GM18508 (cell line): ENCODE measurements at regions not wholly inside any gene's neighbourhood (a gene's known extent, or its start where the extent isn't known, plus 50 kb on each side); places are given as distances from the start of the nearest gene placed in this dataset.

Experiments
- ATAC-seq: cut with Tn5 transposase; IDR thresholded peaks from one replicate; pipeline ENCODE4 v1.9.1; 2021; ENCODE audit warnings: moderate number of reproducible peaks; ENCODE audit not compliant: insufficient read depth, unreplicated experiment

- ATAC-seq = no peak
These were observed 131.5 kb upstream of the TNC start for GRCh38 chr9:115249488-115249887.

DNA sequence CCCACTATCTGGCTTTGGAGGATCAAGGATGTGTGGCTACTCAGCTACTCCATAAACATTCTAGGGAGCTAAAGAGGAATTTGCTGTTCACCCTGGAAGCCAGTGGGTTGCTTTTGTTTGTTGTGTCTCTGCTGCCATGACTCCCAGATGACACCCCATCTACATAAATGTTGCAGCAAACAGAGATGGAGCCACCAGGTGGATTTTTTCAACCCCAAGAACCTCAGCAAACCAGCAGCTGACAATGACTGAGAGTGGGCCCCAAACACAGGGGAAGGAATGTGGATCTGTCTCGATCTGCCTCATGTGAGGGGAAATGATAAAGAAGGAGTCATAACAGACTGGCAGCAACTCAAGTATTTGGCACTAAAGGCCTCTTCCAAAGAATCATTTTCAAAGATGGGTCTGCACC, 132.7 kb upstream of the TNC start:
- no peak for ATAC-seq

DNA sequence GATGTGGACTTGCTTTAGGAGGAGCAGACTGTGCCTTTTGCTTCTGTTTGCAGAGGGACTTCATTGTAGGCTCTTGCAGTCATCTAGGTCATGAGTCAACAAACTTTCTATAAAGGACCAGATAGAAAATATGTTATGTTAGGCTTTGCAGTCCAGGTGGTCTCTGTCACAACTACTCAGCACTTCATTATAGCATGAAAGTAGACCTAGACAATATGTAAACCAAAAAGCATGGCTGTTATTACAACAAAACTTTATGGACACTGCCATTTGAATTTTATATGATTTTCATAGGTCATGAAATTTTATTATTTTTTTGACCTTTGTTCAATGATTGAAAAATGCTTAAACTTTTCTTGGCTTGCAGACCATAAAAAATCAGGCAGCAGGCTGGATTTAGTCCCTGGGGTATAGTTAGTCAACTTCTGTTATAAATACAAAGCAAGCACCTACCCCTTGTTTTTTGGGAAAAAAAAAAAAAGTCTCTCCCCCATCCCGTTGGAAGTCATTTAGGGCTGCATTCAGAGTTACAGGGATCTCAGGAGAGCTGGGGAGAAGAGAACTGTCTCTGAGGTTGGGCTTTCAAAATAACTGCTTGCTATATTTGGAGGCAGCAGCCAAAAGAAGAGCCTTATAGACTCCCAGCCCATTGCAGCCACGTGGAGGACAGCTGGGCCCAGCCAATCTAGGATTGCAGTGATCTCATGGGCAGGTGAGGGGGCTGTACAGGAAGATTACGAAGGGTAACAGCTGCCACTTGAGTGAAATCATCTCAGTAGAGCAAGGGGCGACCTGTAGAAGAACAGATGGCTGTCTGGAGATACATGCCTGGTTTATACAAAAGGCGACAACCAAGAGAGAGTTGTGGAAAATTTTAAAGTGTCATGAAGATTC, 136.6 kb upstream of the TNC start:
- no peak for ATAC-seq

- no peak for ATAC-seq
These were observed 143.7 kb upstream of the TNC start for GRCh38 chr9:115261656-115262081.

GRCh38 chr9:115262477-115262876, 144.5 kb upstream of the TNC start:
- no peak for ATAC-seq

GRCh38 chr9:115262952-115263351, 145.0 kb upstream of the TNC start:
- no peak for ATAC-seq

DNA sequence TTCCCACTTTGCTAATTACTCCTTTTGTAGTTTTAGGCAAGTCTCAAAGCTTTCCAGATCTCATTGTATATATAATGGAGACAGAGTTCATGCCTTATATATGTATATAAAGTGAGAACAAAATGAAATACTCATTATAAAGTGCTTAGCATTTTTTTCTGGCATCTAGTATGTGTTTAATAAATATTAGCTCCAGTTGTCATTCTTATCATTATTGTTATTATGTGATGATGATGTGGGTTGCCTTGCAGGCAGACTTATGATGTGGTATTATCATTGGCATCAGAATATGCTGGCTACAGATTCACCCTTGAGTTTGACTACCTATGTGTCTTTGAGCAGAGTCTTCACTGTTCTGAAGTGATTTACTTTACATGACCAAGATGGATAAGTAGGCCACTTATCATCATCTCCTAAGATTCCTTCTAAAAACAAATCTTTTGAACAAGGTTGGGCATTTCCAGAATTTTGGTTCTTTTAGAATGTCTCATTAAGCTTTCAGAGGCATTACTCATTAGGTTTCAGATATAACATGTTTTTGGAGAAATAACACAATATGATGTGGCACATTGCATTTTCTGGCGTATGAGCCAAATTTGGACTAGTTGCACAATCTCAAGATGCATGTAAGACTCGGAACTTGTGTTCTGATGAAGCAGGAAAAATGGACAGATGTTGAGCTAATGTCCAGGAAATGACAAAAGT, 145.6 kb upstream of the TNC start:
- ATAC-seq = no peak

GRCh38 chr9:115264313-115264712, 146.4 kb upstream of the TNC start:
- no peak for ATAC-seq

- no peak for ATAC-seq
These were observed 149.8 kb upstream of the TNC start for GRCh38 chr9:115267790-115268189.

DNA sequence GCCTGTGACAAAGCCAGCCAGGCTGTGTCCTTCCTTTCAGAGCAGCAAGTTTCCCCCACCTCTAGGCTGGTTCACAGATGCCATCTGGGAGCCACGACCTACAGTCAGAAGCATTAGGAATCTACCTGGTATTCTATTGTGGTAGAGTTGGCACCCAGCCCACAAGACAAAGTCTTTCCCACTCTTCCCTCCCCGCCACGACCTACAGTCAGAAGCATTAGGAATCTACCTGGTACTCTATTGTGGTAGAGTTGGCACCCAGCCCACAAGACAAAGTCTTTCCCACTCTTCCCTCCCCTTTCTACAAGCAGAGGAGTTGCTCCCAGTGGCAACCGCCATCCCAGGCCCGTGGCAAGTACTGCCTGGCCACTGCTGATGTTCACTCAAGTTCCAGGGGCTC, 157.8 kb upstream of the TNC start:
- ATAC-seq = no peak

DNA sequence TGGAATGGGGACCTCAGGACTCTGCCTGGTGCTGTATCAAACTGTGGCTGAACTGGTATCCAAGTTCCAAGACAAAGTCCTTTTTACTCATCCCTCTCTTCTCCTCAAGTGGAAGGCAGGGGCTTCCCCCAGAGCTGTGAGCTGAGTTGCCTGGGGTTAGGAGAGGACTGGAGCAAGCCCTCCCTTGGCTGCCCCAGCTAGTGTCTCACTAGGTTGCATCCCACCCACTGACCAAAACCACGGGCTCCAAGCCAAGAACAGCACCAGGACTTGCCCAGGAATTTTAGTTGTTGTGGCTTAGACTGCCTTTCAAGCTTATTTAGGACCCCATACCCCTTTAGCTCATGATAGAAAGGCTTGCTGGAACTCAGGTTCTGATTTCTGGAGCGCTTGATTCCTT, 158.7 kb upstream of the TNC start:
- ATAC-seq = no peak

DNA sequence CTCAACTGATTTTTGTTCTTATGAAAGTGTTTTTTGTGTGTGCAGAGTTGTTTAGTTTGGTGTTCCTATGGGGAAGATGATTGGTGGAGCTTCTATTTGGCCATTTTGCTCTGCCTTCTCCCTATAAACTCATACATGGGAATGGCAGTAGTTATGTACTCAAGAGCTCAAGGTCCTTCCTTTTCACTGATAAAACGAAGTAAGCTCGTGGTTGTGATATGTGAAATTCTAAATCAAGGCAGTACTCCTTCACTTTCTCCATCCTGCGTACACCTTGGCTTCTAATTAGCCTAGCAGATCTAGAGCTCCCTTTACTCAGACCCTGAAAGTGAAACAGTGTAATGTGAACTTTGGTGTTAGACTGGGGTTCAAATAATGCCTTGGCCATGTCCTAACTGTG, 159.3 kb upstream of the TNC start:
- ATAC-seq = no peak

GRCh38 chr9:115278326-115279035, 160.5 kb upstream of the TNC start:
- ATAC-seq = no peak

DNA sequence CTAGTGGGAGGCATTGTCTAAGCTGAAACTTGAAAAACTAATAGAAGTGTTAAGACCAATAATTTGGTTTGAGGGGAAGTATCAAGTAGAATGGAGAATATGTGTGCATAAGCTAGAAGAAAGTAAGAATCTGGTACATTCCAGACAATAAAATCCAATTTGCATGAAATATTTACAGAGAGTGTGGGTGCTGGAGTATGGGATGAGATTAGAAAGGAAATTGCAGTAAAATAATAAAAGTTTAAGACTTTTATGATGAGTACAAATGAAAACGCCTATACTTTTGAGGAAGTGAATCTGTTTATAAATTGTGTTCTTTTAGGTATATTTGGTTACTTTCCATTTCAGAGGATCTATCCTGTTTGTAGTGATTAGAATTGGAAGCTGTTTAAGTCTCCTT, 165.4 kb upstream of the TNC start:
- ATAC-seq = no peak

GRCh38 chr9:115285836-115286235, 167.9 kb upstream of the TNC start:
- no peak for ATAC-seq

DNA sequence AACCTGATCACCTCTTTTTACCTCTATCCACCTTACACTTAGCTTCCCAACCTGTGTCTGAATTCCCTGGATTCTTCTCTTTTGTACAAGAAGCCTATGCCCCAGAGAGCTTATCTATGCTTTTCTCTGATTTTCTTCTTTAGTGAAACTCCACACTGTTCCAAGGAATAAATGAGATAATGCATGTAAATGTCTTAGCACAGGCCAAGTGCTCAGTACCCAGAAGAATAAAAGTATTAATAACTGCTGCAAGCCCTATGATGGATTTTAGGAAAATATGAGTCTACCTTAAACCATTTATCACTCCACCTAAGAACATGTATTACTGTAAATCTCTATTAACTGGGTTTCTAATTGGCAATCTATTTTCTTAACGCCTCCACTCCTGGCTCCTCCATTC, 168.5 kb upstream of the TNC start:
- ATAC-seq = no peak

DNA sequence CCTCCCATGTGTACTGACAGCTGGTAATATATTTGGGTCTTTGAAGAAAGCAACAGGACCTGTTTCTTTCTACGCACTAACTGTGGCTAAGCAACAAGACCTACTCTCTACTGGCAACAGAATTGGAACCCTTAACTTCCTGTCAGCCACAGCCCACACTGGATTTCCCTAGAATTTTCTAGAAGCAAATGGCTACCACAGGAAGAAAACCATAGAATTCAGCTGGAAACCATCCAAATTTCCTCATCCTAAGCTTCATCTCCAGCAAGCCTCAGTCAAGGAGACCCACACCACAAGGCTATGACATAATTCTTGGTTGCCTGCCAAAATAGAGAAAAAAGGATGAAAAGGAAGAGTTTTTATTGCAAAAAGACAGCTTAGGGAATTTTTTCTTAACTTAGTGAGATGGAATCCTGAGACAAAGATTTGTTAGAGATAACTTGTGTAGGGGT, 171.8 kb upstream of the TNC start:
- no peak for ATAC-seq

DNA sequence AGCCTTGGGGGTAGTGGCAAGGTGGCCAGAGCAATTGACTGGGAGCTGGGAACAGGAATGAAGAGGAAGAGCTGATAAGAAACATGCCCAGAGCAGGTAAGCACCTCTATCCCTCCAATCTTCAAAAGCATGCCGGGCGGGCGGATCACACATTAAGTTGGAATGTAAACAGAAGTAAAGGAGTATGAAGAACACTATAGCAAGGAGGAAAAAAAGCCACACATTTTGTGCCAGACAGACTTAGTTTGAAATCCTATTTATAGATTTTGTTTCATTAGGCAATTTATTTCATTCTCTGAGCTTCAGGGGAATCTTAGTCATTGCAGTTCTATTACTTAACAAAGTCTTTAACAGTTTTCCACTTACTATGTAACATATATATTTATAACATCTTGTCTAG, 173.9 kb upstream of the TNC start:
- ATAC-seq = no peak

DNA sequence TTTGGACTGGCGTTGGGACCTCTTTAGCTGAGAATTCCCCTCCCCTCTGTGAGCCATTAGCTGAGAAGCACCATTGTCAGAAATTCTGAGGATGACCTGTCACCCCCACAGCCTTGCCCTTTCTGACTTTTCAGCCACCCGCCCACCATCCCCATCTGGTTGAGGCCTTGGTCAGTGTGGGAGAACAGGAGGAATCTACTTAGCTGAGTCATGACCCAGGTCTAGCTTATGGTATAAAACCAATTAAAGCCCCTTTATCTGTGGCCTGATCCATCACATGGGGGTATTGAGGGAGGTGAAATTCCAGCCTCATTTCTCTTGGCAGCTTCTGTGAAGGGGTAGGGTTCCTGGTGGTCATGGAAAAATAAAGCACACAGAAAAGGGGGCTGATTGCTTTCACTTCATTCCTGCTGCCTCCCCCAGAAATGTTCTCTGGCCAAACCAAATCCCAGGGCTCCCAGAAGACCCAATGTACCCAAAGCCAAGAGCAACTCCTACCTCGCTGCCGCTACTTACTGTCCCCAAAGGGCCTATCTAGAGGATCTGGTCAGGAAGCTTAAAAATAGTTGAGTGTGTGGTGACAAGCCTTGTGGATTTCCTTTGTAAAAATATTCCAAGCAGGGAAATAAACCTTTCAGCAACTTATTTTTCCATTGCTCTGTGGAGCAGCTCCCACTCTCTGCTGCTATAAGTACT, 174.8 kb upstream of the TNC start:
- ATAC-seq = no peak

DNA sequence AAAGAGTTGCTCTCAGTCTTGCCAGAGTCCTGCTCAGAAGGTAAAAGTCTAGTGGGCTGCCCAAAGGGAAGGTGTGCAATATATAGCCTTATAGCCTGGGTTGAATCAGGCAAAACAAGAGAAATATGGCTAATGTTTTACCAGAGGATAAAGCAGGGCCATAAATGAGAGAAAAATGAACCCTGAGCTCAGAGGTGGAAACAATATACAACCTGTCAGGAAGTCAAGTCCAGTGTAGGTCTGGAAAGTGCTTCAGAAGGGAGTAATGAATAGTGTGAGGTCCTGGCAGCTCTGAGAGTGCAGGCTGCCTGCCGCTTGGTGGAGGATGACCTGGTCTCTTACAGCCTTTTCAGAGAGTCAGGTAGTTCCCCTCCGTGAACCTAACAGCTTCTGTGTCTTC, 177.8 kb upstream of the TNC start:
- ATAC-seq = no peak
